Activated CD4-positive, alpha-beta T cell treated with anti-CD3 and anti-CD28 coated beads, Interleukin-2, amount 10 ng/mL, durations not matched to agents 7 days and 5 days (primary cell): ENCODE measurements at regions not wholly inside any gene's neighbourhood (a gene's known extent, or its start where the extent isn't known, plus 50 kb on each side); places are given as distances from the start of the nearest gene placed in this dataset.
"Not testable (repeated sequence)": the region's sequence is repeated elsewhere in the genome, so short reads cannot be mapped to it uniquely, and the experiment has no call there.

Experiments used
- CTCF ChIA-PET: fragments of 350-600 bp; sonication (Branson Sonifier 250); formaldehyde crosslinking; loops from one replicate; lab custom pipeline; 2021; ENCODE audit warnings: antibody characterized with exemption; lab: Charles Lee
- POLR2A ChIA-PET: fragments of 350-600 bp; sonication (Branson Sonifier 250); formaldehyde crosslinking; loops from one replicate; lab custom pipeline; 2021; ENCODE audit warnings: antibody characterized with exemption; lab: Charles Lee
- DNase-seq: peaks from one replicate; pipeline ENCODE4 v3.0.0-alpha.2; 2020
- H3K27ac Mint-ChIP-seq: one replicate; pipeline ENCODE4 v1.8.0; 2021; ENCODE audit warnings: mild to moderate bottlenecking, moderate library complexity, mixed read lengths
- H3K27me3 Mint-ChIP-seq: one replicate; pipeline ENCODE4 v1.8.0; 2021; ENCODE audit warnings: mixed read lengths
- H3K36me3 Mint-ChIP-seq: one replicate; pipeline ENCODE4 v1.8.0; 2021; ENCODE audit warnings: low read depth, mixed read lengths
- H3K4me1 Mint-ChIP-seq: one replicate; pipeline ENCODE4 v1.8.0; 2021; ENCODE audit warnings: mixed read lengths
- H3K4me3 Mint-ChIP-seq: one replicate; pipeline ENCODE4 v1.8.0; 2021; ENCODE audit warnings: mild to moderate bottlenecking, moderate library complexity, mixed read lengths
- H3K9me3 Mint-ChIP-seq: one replicate; pipeline ENCODE4 v1.8.0; 2021; ENCODE audit warnings: mixed read lengths

DNA sequence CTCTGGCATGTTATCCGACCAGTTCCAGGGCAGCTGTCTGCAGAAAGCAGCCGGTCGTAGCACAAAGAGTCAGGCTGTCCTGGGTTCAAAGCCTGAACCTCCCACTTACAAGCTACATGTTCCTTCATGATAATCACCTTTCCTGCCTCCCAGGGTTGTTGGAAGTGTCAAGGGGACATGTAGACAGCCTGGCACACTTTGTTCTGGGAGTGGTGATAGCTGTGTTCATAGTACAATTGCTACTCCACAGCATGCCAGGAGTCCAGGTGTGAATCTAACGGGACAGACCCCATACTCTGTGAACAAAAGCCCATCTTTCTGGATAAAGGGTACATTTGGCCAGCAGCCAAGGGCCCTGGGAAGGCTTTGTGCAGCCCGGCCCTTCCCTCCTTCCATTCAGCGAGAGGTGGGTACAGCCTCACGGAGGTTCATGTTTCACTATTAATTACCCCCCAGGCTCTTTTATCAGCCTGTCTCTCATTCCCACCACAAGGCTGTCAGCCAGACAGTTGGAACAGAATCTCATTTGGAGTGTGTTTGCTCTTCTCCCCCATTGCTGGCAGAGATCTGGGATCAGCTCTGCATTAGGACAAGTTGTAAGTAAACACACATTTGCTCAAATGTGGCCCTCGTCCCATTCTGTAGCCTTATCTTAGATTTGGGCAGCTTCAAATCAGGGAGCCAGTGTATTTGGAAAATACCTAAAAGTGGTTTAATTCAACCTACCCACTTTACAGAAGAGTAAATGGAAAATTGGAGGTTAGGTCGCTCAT is 101.2 kb downstream of the PROP1 start:
- DNase-seq, H3K4me1 Mint-ChIP-seq, CTCF ChIA-PET, H3K36me3 Mint-ChIP-seq, POLR2A ChIA-PET, H3K4me3 Mint-ChIP-seq, H3K9me3 Mint-ChIP-seq, H3K27me3 Mint-ChIP-seq, H3K27ac Mint-ChIP-seq: not testable (repeated sequence)

DNA sequence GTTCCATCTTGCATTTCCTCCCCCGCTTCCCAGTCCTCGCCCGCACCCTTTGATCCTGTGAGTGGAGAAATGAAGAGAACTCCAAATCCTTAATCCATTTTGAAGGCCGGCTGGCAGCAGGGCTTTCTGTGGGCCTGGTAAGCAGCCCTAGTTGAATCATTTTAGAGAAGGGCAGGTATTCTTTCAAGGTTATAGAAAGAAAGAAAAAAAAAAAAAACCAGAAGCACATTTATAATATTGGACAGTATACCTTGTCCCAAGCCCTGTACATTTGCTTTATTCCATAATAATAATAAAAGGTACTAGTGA is 103.7 kb downstream of the PROP1 start:
- H3K4me3 Mint-ChIP-seq, POLR2A ChIA-PET, H3K4me1 Mint-ChIP-seq, H3K9me3 Mint-ChIP-seq, H3K27me3 Mint-ChIP-seq, CTCF ChIA-PET, H3K27ac Mint-ChIP-seq, H3K36me3 Mint-ChIP-seq, DNase-seq: not testable (repeated sequence)

DNA sequence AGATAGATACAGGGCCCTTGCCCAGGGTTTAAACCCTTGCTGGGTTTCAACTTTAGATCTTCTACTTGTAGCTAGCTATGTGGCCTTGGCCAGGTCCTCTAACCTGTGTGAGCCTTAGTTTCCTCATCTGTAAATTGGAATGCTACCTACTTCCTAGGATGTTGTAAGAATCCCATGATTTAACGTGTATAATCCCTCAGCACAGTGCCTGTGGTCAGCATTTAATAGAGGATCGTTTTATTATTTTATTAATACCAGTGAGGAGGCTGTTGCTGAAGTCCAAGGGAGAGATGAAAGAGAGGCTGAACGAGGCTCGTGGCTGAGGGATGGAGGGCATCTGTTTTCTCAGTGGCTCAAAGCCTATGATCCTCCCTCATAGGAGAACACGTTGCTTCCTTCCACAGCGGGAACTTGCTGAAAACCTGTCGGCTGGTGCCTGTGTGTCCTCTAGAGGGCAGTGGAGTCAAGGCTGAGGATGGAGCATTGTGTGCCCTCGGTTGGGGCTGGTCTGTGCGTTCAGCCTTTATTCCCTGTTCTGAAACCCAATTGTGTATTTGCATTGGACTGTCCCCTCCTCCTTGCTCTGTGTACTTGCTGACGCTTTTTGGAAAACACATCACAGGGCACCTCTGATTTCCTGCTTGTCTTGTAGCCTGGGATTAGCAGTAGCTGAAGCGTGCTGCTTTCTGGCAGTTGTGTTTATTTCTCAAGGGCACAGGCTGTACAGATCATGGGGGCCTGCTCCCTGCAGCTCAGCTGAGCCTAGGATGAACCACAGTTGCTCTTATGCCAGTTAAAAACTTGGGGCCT is 104.3 kb downstream of the PROP1 start:
- H3K4me3 Mint-ChIP-seq, H3K27me3 Mint-ChIP-seq, CTCF ChIA-PET, POLR2A ChIA-PET, H3K4me1 Mint-ChIP-seq, H3K36me3 Mint-ChIP-seq, H3K9me3 Mint-ChIP-seq, H3K27ac Mint-ChIP-seq: not testable (repeated sequence)
- peak; percentile 49 for DNase-seq

DNA sequence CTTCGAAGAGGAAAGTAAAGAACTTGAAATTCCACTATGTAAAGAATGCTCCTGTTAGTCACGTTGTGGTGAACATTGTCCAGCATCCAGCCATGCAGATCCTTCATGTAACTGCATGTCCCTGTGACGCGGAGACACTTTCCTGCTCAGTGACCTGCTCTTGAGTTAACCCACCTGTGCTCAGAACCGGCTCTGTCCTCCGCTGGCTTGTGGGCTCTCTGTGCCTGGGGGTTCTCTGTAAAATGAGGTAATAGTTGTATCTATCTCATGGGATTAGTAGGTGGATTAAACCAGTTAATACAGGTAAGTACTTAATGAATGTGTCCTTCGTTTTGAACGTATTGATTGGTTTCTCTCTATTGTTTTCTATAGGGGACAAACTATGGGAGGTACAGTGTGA is 100.6 kb upstream of the FAM153A start:
- DNase-seq, POLR2A ChIA-PET, CTCF ChIA-PET, H3K27me3 Mint-ChIP-seq, H3K4me1 Mint-ChIP-seq, H3K4me3 Mint-ChIP-seq, H3K36me3 Mint-ChIP-seq, H3K27ac Mint-ChIP-seq, H3K9me3 Mint-ChIP-seq: not testable (repeated sequence)

DNA sequence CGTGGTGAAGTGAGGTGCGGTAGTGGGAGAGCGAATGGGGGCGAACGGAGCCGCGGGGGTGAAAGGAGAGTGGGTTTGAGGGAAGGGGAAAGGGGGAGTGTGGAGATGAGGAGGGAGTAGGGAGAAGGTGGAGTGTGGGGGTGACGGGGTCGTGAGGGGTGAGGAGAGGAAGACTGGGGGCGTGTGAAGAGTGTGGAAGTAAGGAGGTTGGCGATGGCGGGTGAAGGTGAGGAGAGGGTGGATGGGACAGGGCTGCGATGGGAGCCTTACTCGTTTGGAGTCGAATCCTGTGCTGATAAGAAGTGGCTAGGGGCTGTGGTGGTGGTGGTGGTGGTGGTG is 93.2 kb upstream of the FAM153A start:
- peak overlapping the region; percentile 78 for H3K4me3 Mint-ChIP-seq
- POLR2A ChIA-PET, DNase-seq, H3K27me3 Mint-ChIP-seq, H3K4me1 Mint-ChIP-seq, H3K36me3 Mint-ChIP-seq, CTCF ChIA-PET, H3K9me3 Mint-ChIP-seq: not testable (repeated sequence)
- H3K27ac Mint-ChIP-seq: peak overlapping the region; percentile 13

DNA sequence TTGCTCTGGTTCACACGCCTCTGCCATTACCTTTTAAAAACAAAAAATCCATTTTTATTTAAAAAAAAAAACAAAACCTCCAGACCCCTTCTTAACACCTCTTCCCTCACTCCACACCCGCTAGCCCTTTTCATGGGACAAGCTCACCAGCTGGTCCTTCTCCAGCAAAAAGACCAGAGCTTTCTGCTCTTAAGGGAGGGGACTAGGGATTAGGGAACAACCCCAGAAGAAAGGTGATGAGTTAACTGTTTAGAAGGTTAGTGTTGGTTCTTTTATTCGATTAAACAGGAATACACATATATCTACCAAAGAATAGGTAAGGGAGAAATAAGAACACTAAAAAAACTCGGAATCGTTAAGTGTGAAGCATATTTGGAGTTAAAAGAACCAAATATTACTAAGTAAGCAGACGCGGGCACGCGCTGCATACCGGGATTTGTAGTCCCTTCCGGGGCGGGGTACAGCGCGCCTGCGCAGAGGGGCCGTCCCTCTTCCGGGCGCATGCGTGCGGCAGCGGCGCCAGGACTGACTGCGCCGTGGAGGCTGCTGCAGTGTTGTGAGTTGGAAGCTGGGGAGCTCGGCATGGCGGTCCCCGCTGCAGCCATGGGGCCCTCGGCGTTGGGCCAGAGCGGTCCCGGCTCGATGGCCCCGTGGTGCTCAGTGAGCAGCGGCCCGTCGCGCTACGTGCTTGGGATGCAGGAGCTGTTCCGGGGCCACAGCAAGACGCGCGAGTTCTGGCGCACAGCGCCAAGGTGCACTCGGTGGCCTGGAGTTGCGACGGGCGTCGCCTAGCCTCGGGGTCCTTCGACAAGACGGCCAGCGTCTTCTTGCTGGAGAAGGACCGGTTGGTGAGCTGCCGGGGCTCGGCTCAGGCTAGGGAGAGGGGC is 92.6 kb upstream of the FAM153A start:
- H3K27me3 Mint-ChIP-seq, POLR2A ChIA-PET, H3K36me3 Mint-ChIP-seq, CTCF ChIA-PET, H3K9me3 Mint-ChIP-seq, H3K27ac Mint-ChIP-seq, H3K4me1 Mint-ChIP-seq: not testable (repeated sequence)
- peak overlapping the region; percentile 78 for H3K4me3 Mint-ChIP-seq
- peak; percentile 26 for DNase-seq

DNA sequence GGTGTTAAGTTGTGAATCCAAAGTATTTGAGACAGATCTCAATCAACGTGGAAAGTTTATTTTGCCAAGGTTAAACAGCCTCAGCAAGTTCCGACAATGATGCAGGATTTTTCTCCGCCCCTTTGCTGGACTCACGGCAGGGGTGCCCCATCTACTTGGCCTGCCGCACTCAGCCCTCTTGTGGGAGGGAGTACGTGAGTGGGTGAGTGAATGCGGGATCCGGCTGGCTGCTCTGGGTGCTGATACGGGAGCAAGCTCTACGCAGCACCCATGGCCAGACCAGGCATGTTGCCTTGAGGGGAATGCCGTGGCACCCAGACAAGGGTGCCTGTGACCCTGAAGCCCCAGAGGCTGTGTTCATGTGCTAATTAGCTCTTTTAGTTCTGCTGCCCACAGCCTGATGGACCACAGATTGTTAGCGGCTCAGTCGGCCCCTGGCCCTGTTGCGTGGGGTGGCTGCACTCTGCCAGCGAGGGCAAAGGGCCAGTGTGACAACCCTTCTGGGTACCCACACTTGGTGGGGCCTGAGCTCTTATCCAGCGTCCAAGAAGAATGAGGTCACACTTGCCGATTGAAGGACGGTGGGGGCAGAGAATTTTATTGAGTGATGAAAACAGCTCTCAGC is 81.2 kb upstream of the FAM153A start:
- H3K4me1 Mint-ChIP-seq, H3K36me3 Mint-ChIP-seq, DNase-seq, POLR2A ChIA-PET, CTCF ChIA-PET, H3K4me3 Mint-ChIP-seq, H3K27me3 Mint-ChIP-seq, H3K9me3 Mint-ChIP-seq, H3K27ac Mint-ChIP-seq: not testable (repeated sequence)

DNA sequence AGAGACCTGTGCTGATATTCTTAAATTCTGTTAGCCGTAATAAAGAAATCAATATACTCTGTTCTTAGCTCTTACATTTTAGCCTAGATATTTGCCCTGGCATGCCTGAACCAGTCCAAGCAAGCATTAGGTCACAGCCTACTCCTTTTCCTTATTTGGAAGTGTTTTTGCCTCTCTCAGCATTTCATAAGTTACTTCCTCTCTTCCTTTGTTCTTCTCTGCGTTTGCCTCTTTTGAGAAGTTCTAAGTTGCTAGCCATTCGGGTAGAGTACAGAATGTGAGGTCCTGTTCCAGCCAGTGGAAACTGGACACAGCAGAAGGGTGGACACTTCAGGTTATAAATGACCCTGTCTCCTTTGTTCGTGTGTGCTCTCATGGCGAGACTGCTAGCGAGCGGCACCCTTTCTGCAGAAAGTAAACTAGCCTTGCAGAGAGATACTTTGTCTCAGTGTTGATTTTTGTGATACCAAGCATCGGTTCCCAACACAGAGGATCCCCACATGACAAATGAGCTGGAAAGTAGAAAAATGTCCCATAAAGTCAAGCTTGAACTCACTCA is 75.0 kb upstream of the FAM153A start:
- DNase-seq, H3K27ac Mint-ChIP-seq, H3K4me1 Mint-ChIP-seq, CTCF ChIA-PET, H3K4me3 Mint-ChIP-seq, H3K36me3 Mint-ChIP-seq, POLR2A ChIA-PET, H3K9me3 Mint-ChIP-seq, H3K27me3 Mint-ChIP-seq: not testable (repeated sequence)

DNA sequence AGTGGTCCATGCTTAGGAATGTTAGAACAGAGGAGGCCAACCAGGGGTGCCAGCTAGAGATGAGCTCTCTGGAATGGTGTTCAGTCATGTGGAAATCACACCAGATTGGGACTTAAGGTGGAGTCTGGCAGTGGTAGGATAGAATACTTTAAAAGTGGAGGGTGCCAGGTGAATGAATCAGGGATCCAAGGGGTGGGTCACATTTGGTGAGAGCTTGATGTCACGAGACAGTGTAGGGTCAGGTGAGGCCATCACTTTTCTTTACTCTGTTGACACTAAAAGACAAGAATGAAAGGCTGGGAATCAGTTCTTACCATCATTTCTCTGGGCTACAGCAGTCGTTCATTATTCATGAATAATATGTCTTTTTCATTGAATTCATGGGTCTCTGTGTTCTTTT is 73.8 kb upstream of the FAM153A start:
- DNase-seq, H3K4me1 Mint-ChIP-seq, H3K9me3 Mint-ChIP-seq, POLR2A ChIA-PET, H3K27ac Mint-ChIP-seq, H3K36me3 Mint-ChIP-seq, H3K27me3 Mint-ChIP-seq, CTCF ChIA-PET, H3K4me3 Mint-ChIP-seq: not testable (repeated sequence)

DNA sequence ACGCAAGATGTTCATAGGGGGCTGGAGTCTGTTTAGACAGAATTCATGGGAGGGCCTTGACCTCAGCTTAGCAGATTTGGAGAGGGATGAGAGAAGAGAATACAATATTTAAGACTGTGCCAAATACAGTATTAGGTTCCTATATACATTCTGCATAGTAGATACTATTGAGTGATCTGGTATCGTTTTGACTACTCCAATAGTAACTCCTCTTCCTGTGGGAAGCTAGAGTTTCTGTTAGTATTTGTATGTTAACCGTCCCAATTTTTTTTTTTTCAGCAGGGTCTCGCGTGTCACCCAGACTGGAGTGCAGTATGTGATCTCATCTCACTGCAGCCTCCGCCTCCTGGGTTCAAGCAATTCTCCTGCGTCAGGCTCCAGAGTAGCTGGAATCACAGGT is 65.2 kb upstream of the FAM153A start:
- H3K9me3 Mint-ChIP-seq, H3K4me3 Mint-ChIP-seq, H3K27me3 Mint-ChIP-seq, POLR2A ChIA-PET, DNase-seq, H3K27ac Mint-ChIP-seq, H3K4me1 Mint-ChIP-seq, CTCF ChIA-PET, H3K36me3 Mint-ChIP-seq: not testable (repeated sequence)

DNA sequence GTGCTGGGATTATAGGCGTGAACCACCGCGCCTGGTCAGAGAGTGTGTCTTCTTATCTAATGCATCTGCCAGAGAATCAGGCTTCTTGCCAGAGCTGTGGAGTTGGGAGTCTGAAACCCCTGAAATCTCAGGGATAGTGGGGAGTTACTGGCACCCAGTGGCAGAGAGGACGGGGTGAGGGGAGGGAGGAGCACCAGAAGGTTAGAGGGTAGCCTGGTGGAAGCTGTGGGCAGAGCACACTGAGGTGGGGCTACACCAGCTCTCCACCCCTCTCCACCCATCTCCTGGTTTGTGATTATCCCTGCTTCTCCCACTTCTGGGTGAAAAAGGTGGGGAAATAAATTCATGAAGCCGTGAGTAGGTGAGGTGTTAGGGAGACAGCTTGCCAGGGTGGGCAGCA is 63.9 kb upstream of the FAM153A start:
- H3K27me3 Mint-ChIP-seq, H3K9me3 Mint-ChIP-seq, H3K4me1 Mint-ChIP-seq, POLR2A ChIA-PET, DNase-seq, H3K27ac Mint-ChIP-seq, CTCF ChIA-PET, H3K4me3 Mint-ChIP-seq, H3K36me3 Mint-ChIP-seq: not testable (repeated sequence)

DNA sequence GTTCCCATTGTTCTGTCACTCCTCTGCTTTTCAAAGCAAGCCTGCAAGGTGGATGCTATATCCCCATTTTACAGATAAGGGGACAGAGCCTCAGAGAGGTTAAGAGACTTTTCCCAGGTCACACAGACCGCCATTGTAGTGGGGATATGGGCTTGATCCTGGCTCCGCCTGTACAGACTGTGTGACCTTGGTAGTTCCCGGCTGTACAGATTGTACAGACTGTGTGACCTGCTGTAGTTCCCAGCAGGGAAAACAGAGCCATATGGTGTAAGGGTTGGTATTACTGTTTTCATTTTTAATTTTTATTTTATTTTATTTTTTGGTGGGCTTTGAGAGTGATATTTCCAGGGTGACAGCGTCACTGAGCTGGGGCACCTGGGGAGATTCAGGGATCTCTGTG is 63.2 kb upstream of the FAM153A start:
- H3K4me3 Mint-ChIP-seq, CTCF ChIA-PET, H3K27me3 Mint-ChIP-seq, DNase-seq, POLR2A ChIA-PET, H3K4me1 Mint-ChIP-seq, H3K36me3 Mint-ChIP-seq, H3K9me3 Mint-ChIP-seq, H3K27ac Mint-ChIP-seq: not testable (repeated sequence)

DNA sequence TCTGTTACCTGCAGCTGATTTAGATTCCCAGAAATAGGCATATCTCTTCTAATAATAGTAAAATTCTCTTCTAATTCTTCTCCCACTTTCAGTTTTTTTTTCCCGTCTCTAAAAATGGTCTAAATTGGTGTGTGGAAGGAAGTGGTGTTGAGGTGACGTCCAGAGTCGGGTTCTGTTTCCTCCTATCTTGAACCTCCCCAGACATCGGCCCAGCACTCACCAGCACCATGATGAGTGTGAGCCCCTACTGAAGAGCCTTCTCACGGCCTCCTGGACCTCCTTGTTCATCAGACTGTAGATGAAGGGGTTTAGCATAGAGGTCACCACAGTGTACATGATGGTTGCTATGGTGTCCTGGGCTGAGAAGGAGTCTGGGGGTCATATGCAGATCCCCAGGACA is 53.5 kb upstream of the FAM153A start:
- H3K4me3 Mint-ChIP-seq, H3K9me3 Mint-ChIP-seq, POLR2A ChIA-PET, CTCF ChIA-PET, DNase-seq, H3K36me3 Mint-ChIP-seq, H3K27me3 Mint-ChIP-seq: not testable (repeated sequence)
- H3K27ac Mint-ChIP-seq: peak overlapping the region; percentile 86
- peaks cover 15% of the 10 kb centered on the region for H3K4me1 Mint-ChIP-seq
